ENCODE measurements at regions not wholly inside any gene's neighbourhood (a gene's known extent, or its start where the extent isn't known, plus 50 kb on each side); places are given as distances from the start of the nearest gene placed in this dataset.

GRCh38 chrX:45699158-45699557 lies 498.5 kb upstream of the DIPK2B start:
- intact Hi-C loops (cut with DNase I), result no loop called here
- no peak for DNase-seq

- DNase-seq, result no peak
- intact Hi-C loops (cut with DNase I), result no loop called here
Measured at GRCh38 chrX:45697591-45697990, 496.9 kb upstream of the DIPK2B start.

- intact Hi-C loops (cut with DNase I), result no loop called here
- DNase-seq, result no peak
Measured at GRCh38 chrX:45696736-45697135, 496.1 kb upstream of the DIPK2B start.

- no peak for DNase-seq
- intact Hi-C loops (cut with DNase I), result no loop called here
Measured at GRCh38 chrX:45689971-45690370, 489.3 kb upstream of the DIPK2B start.

GRCh38 chrX:45683914-45684313 lies 483.2 kb upstream of the DIPK2B start:
- intact Hi-C loops (cut with DNase I), result no loop called here
- DNase-seq, result no peak

GRCh38 chrX:45681891-45682290 lies 481.2 kb upstream of the DIPK2B start:
- no peak for DNase-seq
- intact Hi-C loops (cut with DNase I), result no loop called here

GRCh38 chrX:45669715-45670340 lies 469.2 kb upstream of the DIPK2B start:
- intact Hi-C loops (cut with DNase I), result no loop called here
- no peak for DNase-seq

- intact Hi-C loops (cut with DNase I), result no loop called here
- DNase-seq, result no peak
Measured at GRCh38 chrX:45668686-45669443, 468.2 kb upstream of the DIPK2B start.

GRCh38 chrX:45667666-45668065 lies 467.0 kb upstream of the DIPK2B start:
- intact Hi-C loops (cut with DNase I), result no loop called here
- no peak for DNase-seq

GRCh38 chrX:45664727-45665290 lies 464.1 kb upstream of the DIPK2B start:
- intact Hi-C loops (cut with DNase I), result no loop called here
- no peak for DNase-seq

GRCh38 chrX:45660477-45660876 lies 459.8 kb upstream of the DIPK2B start:
- DNase-seq, result no peak
- intact Hi-C loops (cut with DNase I), result no loop called here

GRCh38 chrX:45633419-45633818 lies 432.7 kb upstream of the DIPK2B start:
- intact Hi-C loops (cut with DNase I), result no loop called here
- no peak for DNase-seq

GRCh38 chrX:45632506-45632905 lies 431.8 kb upstream of the DIPK2B start:
- intact Hi-C loops (cut with DNase I), result no loop called here
- DNase-seq, result no peak

- no peak for DNase-seq
- intact Hi-C loops (cut with DNase I), result no loop called here
Measured at GRCh38 chrX:45630078-45630477, 429.4 kb upstream of the DIPK2B start.

- intact Hi-C loops (cut with DNase I), result no loop called here
- no peak for DNase-seq
Measured at GRCh38 chrX:45628041-45628440, 427.4 kb upstream of the DIPK2B start.

- intact Hi-C loops (cut with DNase I), result no loop called here
- DNase-seq, result no peak
Measured at GRCh38 chrX:45623266-45623665, 422.6 kb upstream of the DIPK2B start.

GRCh38 chrX:45622538-45622937 lies 421.9 kb upstream of the DIPK2B start:
- intact Hi-C loops (cut with DNase I), result no loop called here
- DNase-seq, result no peak

GRCh38 chrX:45622042-45622423 lies 421.4 kb upstream of the DIPK2B start:
- intact Hi-C loops (cut with DNase I), result no loop called here
- DNase-seq, result no peak

GRCh38 chrX:45621376-45622041 lies 420.8 kb upstream of the DIPK2B start:
- intact Hi-C loops (cut with DNase I), result no loop called here
- DNase-seq, result no peak

GRCh38 chrX:45619290-45619689 lies 418.6 kb upstream of the DIPK2B start:
- no peak for DNase-seq
- intact Hi-C loops (cut with DNase I), result no loop called here

Measured in head of caudate nucleus (tissue), 42 donors.